Esophagus muscularis mucosa (tissue), 3 donors: ENCODE measurements at regions not wholly inside any gene's neighbourhood (a gene's known extent, or its start where the extent isn't known, plus 50 kb on each side); places are given as distances from the start of the nearest gene placed in this dataset.

ENCODE experiments used
- POLR2A ChIP-seq: fragments of 450-650 bp; IDR thresholded peaks from one replicate; pipeline ENCODE4 v1.6.1; 2017; ENCODE audit warnings: antibody characterized with exemption, moderate library complexity, mild to moderate bottlenecking, low read depth
- TF ChIP-seq, protein P1 (sequence below), 3 experiments: fragments of 200-600 bp in 2 of 3; fragments of 450-650 bp in 1 of 3; sonication (generic) in 2 of 3; IDR thresholded peaks; one replicate each; pipeline ENCODE4 v1.5.1; 2017 to 2019; ENCODE audit warnings: antibody characterized with exemption in 3 of 3, mild to moderate bottlenecking in 2 of 3, moderate library complexity in 1 of 3

- no peak for TF ChIP-seq POLR2A
- TF ChIP-seq, protein P1, sequence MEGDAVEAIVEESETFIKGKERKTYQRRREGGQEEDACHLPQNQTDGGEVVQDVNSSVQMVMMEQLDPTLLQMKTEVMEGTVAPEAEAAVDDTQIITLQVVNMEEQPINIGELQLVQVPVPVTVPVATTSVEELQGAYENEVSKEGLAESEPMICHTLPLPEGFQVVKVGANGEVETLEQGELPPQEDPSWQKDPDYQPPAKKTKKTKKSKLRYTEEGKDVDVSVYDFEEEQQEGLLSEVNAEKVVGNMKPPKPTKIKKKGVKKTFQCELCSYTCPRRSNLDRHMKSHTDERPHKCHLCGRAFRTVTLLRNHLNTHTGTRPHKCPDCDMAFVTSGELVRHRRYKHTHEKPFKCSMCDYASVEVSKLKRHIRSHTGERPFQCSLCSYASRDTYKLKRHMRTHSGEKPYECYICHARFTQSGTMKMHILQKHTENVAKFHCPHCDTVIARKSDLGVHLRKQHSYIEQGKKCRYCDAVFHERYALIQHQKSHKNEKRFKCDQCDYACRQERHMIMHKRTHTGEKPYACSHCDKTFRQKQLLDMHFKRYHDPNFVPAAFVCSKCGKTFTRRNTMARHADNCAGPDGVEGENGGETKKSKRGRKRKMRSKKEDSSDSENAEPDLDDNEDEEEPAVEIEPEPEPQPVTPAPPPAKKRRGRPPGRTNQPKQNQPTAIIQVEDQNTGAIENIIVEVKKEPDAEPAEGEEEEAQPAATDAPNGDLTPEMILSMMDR (IDR thresholded peaks at IDR 0.05): no peak
Observed at GRCh38 chr1:115426956-115427355, 88.9 kb upstream of the NGF start.
